HG02763 (cell line): ENCODE measurements at regions not wholly inside any gene's neighbourhood (a gene's known extent, or its start where the extent isn't known, plus 50 kb on each side); places are given as distances from the start of the nearest gene placed in this dataset.

ENCODE experiments used
- ATAC-seq: cut with Tn5 transposase; IDR thresholded peaks from one replicate; pipeline ENCODE4 v1.9.1; 2021; ENCODE audit warnings: mild to moderate bottlenecking, moderate library complexity; ENCODE audit not compliant: unreplicated experiment

- no peak for ATAC-seq
Measured at GRCh38 chr4:59979061-59979460, 1221.1 kb upstream of the ADGRL3 start.

- ATAC-seq = no peak
Measured at GRCh38 chr4:59983852-59984251, 1216.3 kb upstream of the ADGRL3 start.

GRCh38 chr4:59987289-59987688 lies 1212.8 kb upstream of the ADGRL3 start:
- no peak for ATAC-seq

GRCh38 chr4:59994118-59994517 lies 1206.0 kb upstream of the ADGRL3 start:
- ATAC-seq = no peak

- ATAC-seq = no peak
Measured at GRCh38 chr4:60002603-60003337, 1197.4 kb upstream of the ADGRL3 start.

- no peak for ATAC-seq
Measured at GRCh38 chr4:60013464-60014184, 1186.5 kb upstream of the ADGRL3 start.

- no peak for ATAC-seq
Measured at GRCh38 chr4:60016971-60017370, 1183.2 kb upstream of the ADGRL3 start.

- ATAC-seq = no peak
Measured at GRCh38 chr4:60019180-60019579, 1180.9 kb upstream of the ADGRL3 start.

GRCh38 chr4:60019946-60020345 lies 1180.2 kb upstream of the ADGRL3 start:
- no peak for ATAC-seq

- no peak for ATAC-seq
Measured at GRCh38 chr4:60020389-60020788, 1179.7 kb upstream of the ADGRL3 start.

- ATAC-seq = no peak
Measured at GRCh38 chr4:60033826-60034225, 1166.3 kb upstream of the ADGRL3 start.

- ATAC-seq = no peak
Measured at GRCh38 chr4:60034361-60034760, 1165.8 kb upstream of the ADGRL3 start.

GRCh38 chr4:60039908-60040307 lies 1160.2 kb upstream of the ADGRL3 start:
- ATAC-seq = no peak

- no peak for ATAC-seq
Measured at GRCh38 chr4:60042231-60042652, 1157.9 kb upstream of the ADGRL3 start.

- ATAC-seq = no peak
Measured at GRCh38 chr4:60042941-60043340, 1157.2 kb upstream of the ADGRL3 start.

- no peak for ATAC-seq
Measured at GRCh38 chr4:60078984-60079383, 1121.1 kb upstream of the ADGRL3 start.

- ATAC-seq = no peak
Measured at GRCh38 chr4:60081839-60082238, 1118.3 kb upstream of the ADGRL3 start.

- no peak for ATAC-seq
Measured at GRCh38 chr4:60088807-60089486, 1111.2 kb upstream of the ADGRL3 start.

GRCh38 chr4:60089546-60090273 lies 1110.4 kb upstream of the ADGRL3 start:
- ATAC-seq = no peak

GRCh38 chr4:60096676-60097075 lies 1103.5 kb upstream of the ADGRL3 start:
- no peak for ATAC-seq

GRCh38 chr4:60116592-60116991 lies 1083.5 kb upstream of the ADGRL3 start:
- ATAC-seq = no peak
